ENCODE measurements at regions not wholly inside any gene's neighbourhood (a gene's known extent, or its start where the extent isn't known, plus 50 kb on each side); places are given as distances from the start of the nearest gene placed in this dataset.

GRCh38 chr10:35743351-35743750 is 101.3 kb upstream of the FZD8 start:
- no peak for TF ChIP-seq CTCF (IDR thresholded peaks at IDR 0.05)
- no peaks in the 10 kb centered on the region for H3K9me3 ChIP-seq
- no peak overlapping the region for H3K27ac ChIP-seq
- no peaks in the 10 kb centered on the region for H3K4me1 ChIP-seq
- H3K36me3 ChIP-seq = no peaks in the 10 kb centered on the region
- H3K4me3 ChIP-seq = no peak overlapping the region
- intact Hi-C loops (cut with DNase I) = no loop called here
- DNase-seq (ENCODE audit: low spot score in 2 of 2) = no peak
- no peaks in the 10 kb centered on the region for H3K27me3 ChIP-seq

GRCh38 chr10:35739998-35740397 is 97.9 kb upstream of the FZD8 start:
- DNase-seq (ENCODE audit: low spot score in 2 of 2) = no peak
- TF ChIP-seq CTCF (IDR thresholded peaks at IDR 0.05) = no peak
- Histone ChIP-seq H3K4me3 (no peak overlapping the region), H3K4me1 (no peaks in the 10 kb centered on the region), H3K27me3 (no peaks in the 10 kb centered on the region), H3K36me3 (no peaks in the 10 kb centered on the region), H3K9me3 (no peaks in the 10 kb centered on the region), H3K27ac (no peak overlapping the region)
- intact Hi-C loops (cut with DNase I) = no loop called here

- no peak for DNase-seq (ENCODE audit: low spot score in 2 of 2)
- H3K4me1 ChIP-seq = no peaks in the 10 kb centered on the region
- H3K36me3 ChIP-seq = no peaks in the 10 kb centered on the region
- no peak overlapping the region for H3K27ac ChIP-seq
- no peaks in the 10 kb centered on the region for H3K9me3 ChIP-seq
- TF ChIP-seq CTCF (IDR thresholded peaks at IDR 0.05) = no peak
- intact Hi-C loops (cut with DNase I) = no loop called here
- no peaks in the 10 kb centered on the region for H3K27me3 ChIP-seq
- H3K4me3 ChIP-seq = no peak overlapping the region
Observed at GRCh38 chr10:35735412-35735811, 93.3 kb upstream of the FZD8 start.

GRCh38 chr10:35731828-35732227 is 89.7 kb upstream of the FZD8 start:
- no peak for DNase-seq (ENCODE audit: low spot score in 2 of 2)
- H3K27ac ChIP-seq = no peak overlapping the region
- no peaks in the 10 kb centered on the region for H3K27me3 ChIP-seq
- TF ChIP-seq CTCF (IDR thresholded peaks at IDR 0.05) = no peak
- no peaks in the 10 kb centered on the region for H3K36me3 ChIP-seq
- intact Hi-C loops (cut with DNase I) = no loop called here
- no peaks in the 10 kb centered on the region for H3K9me3 ChIP-seq
- H3K4me3 ChIP-seq = no peak overlapping the region
- no peaks in the 10 kb centered on the region for H3K4me1 ChIP-seq

- DNase-seq (ENCODE audit: low spot score in 2 of 2) = no peak
- Histone ChIP-seq H3K27me3 (no peaks in the 10 kb centered on the region), H3K27ac (no peak overlapping the region), H3K36me3 (no peaks in the 10 kb centered on the region), H3K9me3 (no peaks in the 10 kb centered on the region), H3K4me3 (no peak overlapping the region), H3K4me1 (no peaks in the 10 kb centered on the region)
- intact Hi-C loops (cut with DNase I) = no loop called here
- TF ChIP-seq CTCF (IDR thresholded peaks at IDR 0.05) = no peak
Observed at GRCh38 chr10:35728341-35728740, 86.2 kb upstream of the FZD8 start.

- no peak for TF ChIP-seq CTCF (IDR thresholded peaks at IDR 0.05)
- no peak for DNase-seq (ENCODE audit: low spot score in 2 of 2)
- H3K4me3 ChIP-seq = no peak overlapping the region
- no peaks in the 10 kb centered on the region for H3K36me3 ChIP-seq
- intact Hi-C loops (cut with DNase I) = no loop called here
- no peaks in the 10 kb centered on the region for H3K4me1 ChIP-seq
- no peaks in the 10 kb centered on the region for H3K9me3 ChIP-seq
- H3K27ac ChIP-seq = no peak overlapping the region
- no peaks in the 10 kb centered on the region for H3K27me3 ChIP-seq
Observed at GRCh38 chr10:35726846-35727245, 84.8 kb upstream of the FZD8 start.

All from ascending aorta (tissue), 2 donors.